OCI-LY1 (cell line): ENCODE measurements at regions not wholly inside any gene's neighbourhood (a gene's known extent, or its start where the extent isn't known, plus 50 kb on each side); places are given as distances from the start of the nearest gene placed in this dataset.

Source experiments
- H2AFZ ChIP-seq: fragments of 200-600 bp; sonication (generic), shearing (Covaris generic); 2 replicates; pipeline ENCODE4 v1.6.0; 2014; ENCODE audit warnings: antibody characterized with exemption, mild to moderate bottlenecking, low read length
- H3F3A ChIP-seq: fragments of 200-600 bp; sonication (generic), shearing (Covaris generic); 2 replicates; pipeline ENCODE4 v1.6.0; 2014; ENCODE audit warnings: mild to moderate bottlenecking, antibody characterized with exemption, low read length, moderate library complexity; ENCODE audit not compliant: insufficient read depth
- H3K27ac ChIP-seq: fragments of 200-600 bp; sonication (generic); 2 replicates; pipeline ENCODE4 v1.5.1; 2014; ENCODE audit warnings: low read length, mixed run types, mild to moderate bottlenecking, low read depth; ENCODE audit not compliant: poor library complexity, severe bottlenecking
- H3K27me3 ChIP-seq: fragments of 200-600 bp; sonication (generic); 2 replicates; pipeline ENCODE4 v1.6.0; 2014; ENCODE audit warnings: antibody characterized with exemption, mild to moderate bottlenecking, low read length, moderate library complexity; ENCODE audit not compliant: insufficient read depth
- H3K36me3 ChIP-seq: fragments of 200-600 bp; sonication (generic); 2 replicates; pipeline ENCODE4 v1.6.1; 2014; ENCODE audit warnings: mild to moderate bottlenecking, antibody characterized with exemption, low read length, moderate library complexity, mixed read lengths; ENCODE audit not compliant: insufficient read depth
- H3K4me1 ChIP-seq: fragments of 200-600 bp; sonication (generic); 2 replicates; pipeline ENCODE4 v1.5.1; 2014; ENCODE audit warnings: mild to moderate bottlenecking, low read length, moderate library complexity; ENCODE audit not compliant: insufficient read depth, severe bottlenecking
- H3K4me2 ChIP-seq: fragments of 200-600 bp; sonication (generic), shearing (Covaris generic); 2 replicates; pipeline ENCODE4 v1.6.1; 2014; ENCODE audit warnings: low read length
- H3K4me3 ChIP-seq: fragments of 200-600 bp; sonication (generic); 2 replicates; pipeline ENCODE4 v1.5.1; 2014; ENCODE audit warnings: low read length, low read depth, mild to moderate bottlenecking, mixed read lengths; ENCODE audit not compliant: poor library complexity, severe bottlenecking
- H3K79me2 ChIP-seq: fragments of 200-600 bp; shearing (Covaris generic); 2 replicates; pipeline ENCODE4 v1.6.1; 2016; ENCODE audit warnings: mixed run types, low read length, mixed read lengths; ENCODE audit not compliant: insufficient read depth
- H3K9ac ChIP-seq: fragments of 200-600 bp; sonication (generic), shearing (Covaris generic); 2 replicates; pipeline ENCODE4 v1.6.1; 2014; ENCODE audit warnings: mild to moderate bottlenecking, low read length, mixed read lengths
- H3K9me2 ChIP-seq: fragments of 200-600 bp; sonication (generic), shearing (Covaris generic); 2 replicates; pipeline ENCODE4 v1.6.1; 2014; ENCODE audit warnings: low read depth, mild to moderate bottlenecking, low read length, mixed read lengths
- H3K9me3 ChIP-seq: fragments of 200-600 bp; shearing (Covaris generic); 2 replicates; pipeline ENCODE4 v1.6.1; 2014; ENCODE audit warnings: low read length, mixed read lengths
- H4K20me1 ChIP-seq: fragments of 200-600 bp; sonication (generic), shearing (Covaris generic); 2 replicates; pipeline ENCODE4 v1.6.0; 2016; ENCODE audit warnings: mild to moderate bottlenecking, low read length; ENCODE audit not compliant: insufficient read depth
- CTCF ChIP-seq: fragments of 200-600 bp; sonication (generic), shearing (Covaris generic); IDR thresholded peaks from 2 replicates; pipeline ENCODE4 v1.5.1; 2017; ENCODE audit warnings: mild to moderate bottlenecking, antibody characterized with exemption, low read length, moderate library complexity, mixed read lengths
- EZH2 ChIP-seq: fragments of 200-600 bp; sonication (generic), shearing (Covaris generic); IDR thresholded peaks from 2 replicates; pipeline ENCODE4 v1.8.0; 2017; ENCODE audit warnings: borderline replicate concordance, mixed run types, mild to moderate bottlenecking, antibody characterized with exemption, low read length, moderate library complexity, mixed read lengths

DNA sequence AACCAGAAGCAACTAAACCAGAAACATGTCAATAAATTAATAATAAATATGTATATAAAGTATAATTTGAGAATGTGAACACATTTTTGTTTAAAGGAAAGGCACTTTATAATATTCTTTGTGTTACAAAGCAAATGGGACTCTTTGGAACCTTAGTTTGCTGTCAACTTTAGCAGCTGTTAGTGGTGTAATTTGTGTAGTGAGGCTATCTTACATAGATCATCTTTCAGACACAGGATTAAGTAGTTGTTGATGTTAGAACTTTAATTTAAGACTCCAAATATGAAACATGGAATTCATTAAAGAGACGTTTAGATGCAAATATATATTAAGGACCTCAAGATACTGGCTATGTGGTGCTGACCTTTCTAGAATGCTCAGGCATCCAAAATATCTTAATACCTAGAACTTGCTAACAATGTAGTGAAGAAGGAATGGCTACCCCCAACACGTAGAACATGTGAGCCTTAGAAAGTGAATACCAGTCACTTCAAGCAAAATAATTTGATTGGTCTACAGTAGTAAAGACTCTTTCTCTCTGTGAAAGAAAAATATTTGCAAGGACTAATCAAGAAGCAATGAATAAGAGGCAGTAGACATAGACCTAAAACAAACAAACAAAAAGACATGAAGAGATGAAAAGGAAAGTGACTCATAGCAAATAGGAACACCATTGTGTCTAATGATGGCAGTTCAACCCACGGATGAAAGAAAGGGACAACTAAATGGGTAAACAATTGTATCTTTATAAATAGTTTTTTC lies 811.4 kb downstream of the USP25 start:
- Histone ChIP-seq H3K4me1 (no peaks in the 10 kb centered on the region), H3K79me2 (no peaks in the 10 kb centered on the region), H3F3A (no peaks in the 10 kb centered on the region), H3K9me2 (no peaks in the 10 kb centered on the region), H3K9ac (no peak overlapping the region), H3K27me3 (no peaks in the 10 kb centered on the region), H4K20me1 (no peaks in the 10 kb centered on the region), H3K4me2 (no peak overlapping the region), H3K27ac (no peak overlapping the region), H3K36me3 (no peaks in the 10 kb centered on the region), H2AFZ (no peak overlapping the region), H3K4me3 (no peak overlapping the region), H3K9me3 (no peaks in the 10 kb centered on the region)
- TF ChIP-seq EZH2: no peak

GRCh38 chr21:16550118-16550517 lies 820.3 kb downstream of the USP25 start:
- Histone ChIP-seq H3F3A (no peaks in the 10 kb centered on the region), H4K20me1 (no peaks in the 10 kb centered on the region), H3K27me3 (no peaks in the 10 kb centered on the region), H3K27ac (no peak overlapping the region), H3K9me3 (no peaks in the 10 kb centered on the region), H2AFZ (no peak overlapping the region), H3K4me2 (no peak overlapping the region), H3K9me2 (no peaks in the 10 kb centered on the region), H3K4me3 (no peak overlapping the region), H3K36me3 (no peaks in the 10 kb centered on the region), H3K79me2 (no peaks in the 10 kb centered on the region), H3K9ac (no peak overlapping the region), H3K4me1 (no peaks in the 10 kb centered on the region)
- no peak for TF ChIP-seq CTCF
- no peak for TF ChIP-seq EZH2

- Histone ChIP-seq H2AFZ (no peak overlapping the region), H3K79me2 (no peaks in the 10 kb centered on the region), H3K9me2 (no peaks in the 10 kb centered on the region), H3K9me3 (no peaks in the 10 kb centered on the region), H3K4me1 (no peaks in the 10 kb centered on the region), H3K27me3 (no peaks in the 10 kb centered on the region), H3K9ac (no peak overlapping the region), H3K36me3 (no peaks in the 10 kb centered on the region), H3K27ac (no peak overlapping the region), H3K4me2 (no peak overlapping the region), H3F3A (no peaks in the 10 kb centered on the region), H4K20me1 (no peaks in the 10 kb centered on the region), H3K4me3 (no peak overlapping the region)
- TF ChIP-seq CTCF: no peak
- TF ChIP-seq EZH2: no peak
Observed at GRCh38 chr21:16550917-16551741, 821.3 kb downstream of the USP25 start.
